Lung (tissue), 11 donors: ENCODE measurements at regions not wholly inside any gene's neighbourhood (a gene's known extent, or its start where the extent isn't known, plus 50 kb on each side); places are given as distances from the start of the nearest gene placed in this dataset.

Experiments
- ATAC-seq: fragments of 200-7000 bp; cut with Tn5 transposase; one replicate; pipeline ENCODE4 v1.9.1; 2020; ENCODE audit warnings: moderate number of reproducible peaks; ENCODE audit not compliant: insufficient read depth, low FRiP score
- DNase-seq, 3 donors: peaks; one replicate each; pipeline ENCODE4 v3.0.0-alpha.2; 2013 to 2017
- H3K27ac ChIP-seq, 2 donors: one replicate each; pipeline ENCODE4 v1.5.1; 2013; ENCODE audit warnings: mild to moderate bottlenecking in 2 of 2, moderate library complexity in 2 of 2, control low read depth in 1 of 2, inconsistent platforms in 1 of 2, low read depth in 1 of 2, low read length in 1 of 2
- H3K27me3 ChIP-seq, 3 donors: one replicate each; pipeline ENCODE4 v1.5.1; 2013; ENCODE audit warnings: low read length in 2 of 3; ENCODE audit not compliant: control insufficient read depth in 3 of 3, insufficient read depth in 3 of 3
- H3K36me3 ChIP-seq, 4 donors: one replicate each; pipeline ENCODE4 v1.5.1; 2013; ENCODE audit warnings: low read length in 4 of 4, mild to moderate bottlenecking in 1 of 4, moderate library complexity in 1 of 4; ENCODE audit not compliant: control insufficient read depth in 4 of 4, insufficient read depth in 4 of 4
- H3K4me1 ChIP-seq, 5 donors: one replicate each; pipeline ENCODE4 v1.5.1; 2013; ENCODE audit warnings: low read length in 5 of 5, mild to moderate bottlenecking in 2 of 5, moderate library complexity in 1 of 5; ENCODE audit not compliant: control insufficient read depth in 5 of 5, insufficient read depth in 5 of 5
- H3K4me3 ChIP-seq: one replicate; pipeline ENCODE4 v1.5.1; 2013; ENCODE audit warnings: mild to moderate bottlenecking, control low read depth, moderate library complexity
- H3K9ac ChIP-seq, 2 donors: one replicate each; pipeline ENCODE4 v1.5.1; 2013; ENCODE audit warnings: low read length in 2 of 2, control low read depth in 1 of 2; ENCODE audit not compliant: insufficient read depth in 1 of 2
- H3K9me3 ChIP-seq, 4 donors: one replicate each; pipeline ENCODE4 v1.5.1; 2013; ENCODE audit warnings: low read length in 3 of 4, mild to moderate bottlenecking in 1 of 4, moderate library complexity in 1 of 4; ENCODE audit not compliant: control insufficient read depth in 4 of 4, insufficient read depth in 3 of 4
- CTCF ChIP-seq: IDR thresholded peaks from 2 replicates; pipeline ENCODE4 v1.5.1; 2012; ENCODE audit warnings: mild to moderate bottlenecking; ENCODE audit errors: control extremely low read depth, extremely low read depth
- WGBS, 2 donors: extraction: QIAGEN DNeasy Blood & Tissue Kit; methylation state at CpG; one replicate each; pipeline ENCODE4 v1.1.7; 2013; 5-methylcytosine and 5-hydroxymethylcytosine counted together
- donor health status: control.
- donor health status: control.
- donor health status: Bipolar disorder and iron deficiency.
- donor health status: healthy.
- donor health status: DM: yes; HTN: yes; CAD: no.

GRCh38 chr22:49449377-49449776, 378.3 kb downstream of the BRD1 start:
- no peak overlapping the region for H3K4me3 ChIP-seq
- peaks cover 4 to 53% (median 27%) of the 10 kb centered on the region in 3 donors for H3K27me3 ChIP-seq
- no peak for ATAC-seq
- peaks cover 0 to 3% (median 0%) of the 10 kb centered on the region in 4 donors for H3K9me3 ChIP-seq
- no peak overlapping the region for H3K9ac ChIP-seq
- H3K4me1 ChIP-seq, result peaks cover 0 to 9% (median 0%) of the 10 kb centered on the region in 5 donors
- H3K36me3 ChIP-seq, result no peaks in the 10 kb centered on the region
- H3K27ac ChIP-seq, result no peak overlapping the region
- DNase-seq, result no peak
- TF ChIP-seq CTCF, result no peak
- WGBS, 2 donors, result 68 to 80% methylated on average over 16 of the region's 16 CpGs

GRCh38 chr22:49448526-49448925, 379.1 kb downstream of the BRD1 start:
- peaks cover 4 to 48% (median 27%) of the 10 kb centered on the region in 3 donors for H3K27me3 ChIP-seq
- H3K4me1 ChIP-seq, result peaks cover 0 to 9% (median 0%) of the 10 kb centered on the region in 5 donors
- H3K9me3 ChIP-seq, result peaks cover 0 to 3% (median 0%) of the 10 kb centered on the region in 4 donors
- H3K9ac ChIP-seq, result no peak overlapping the region
- DNase-seq (peak in 2 of 3 donors; percentile 38 to 53), ATAC-seq (no peak)
- H3K27ac ChIP-seq, result no peak overlapping the region
- H3K4me3 ChIP-seq, result no peak overlapping the region
- TF ChIP-seq CTCF, result no peak
- no peaks in the 10 kb centered on the region for H3K36me3 ChIP-seq
- WGBS, 2 donors, result 36 to 75% methylated on average over 14 of the region's 14 CpGs

GRCh38 chr22:49447837-49448236, 379.8 kb downstream of the BRD1 start:
- Histone ChIP-seq H3K9ac (no peak overlapping the region), H3K9me3 (peaks cover 0 to 3% (median 0%) of the 10 kb centered on the region in 4 donors), H3K27ac (no peak overlapping the region), H3K4me3 (no peak overlapping the region), H3K4me1 (peaks cover 0 to 9% (median 0%) of the 10 kb centered on the region in 5 donors), H3K27me3 (peaks cover 4 to 48% (median 27%) of the 10 kb centered on the region in 3 donors), H3K36me3 (no peaks in the 10 kb centered on the region)
- ATAC-seq (no peak), DNase-seq (no peak)
- WGBS, 2 donors, result 79 to 90% methylated on average over 13 of the region's 13 CpGs
- no peak for TF ChIP-seq CTCF
